NCI-H187 (cell line): ENCODE measurements at regions not wholly inside any gene's neighbourhood (a gene's known extent, or its start where the extent isn't known, plus 50 kb on each side); places are given as distances from the start of the nearest gene placed in this dataset.
"Not testable (repeated sequence)": the region's sequence is repeated elsewhere in the genome, so short reads cannot be mapped to it uniquely, and the experiment has no call there.

ENCODE experiments used
- DNase-seq, 2 experiments: peaks; one replicate each; lab custom pipeline; 2025; lab: John Stamatoyannopoulos, UW

DNA sequence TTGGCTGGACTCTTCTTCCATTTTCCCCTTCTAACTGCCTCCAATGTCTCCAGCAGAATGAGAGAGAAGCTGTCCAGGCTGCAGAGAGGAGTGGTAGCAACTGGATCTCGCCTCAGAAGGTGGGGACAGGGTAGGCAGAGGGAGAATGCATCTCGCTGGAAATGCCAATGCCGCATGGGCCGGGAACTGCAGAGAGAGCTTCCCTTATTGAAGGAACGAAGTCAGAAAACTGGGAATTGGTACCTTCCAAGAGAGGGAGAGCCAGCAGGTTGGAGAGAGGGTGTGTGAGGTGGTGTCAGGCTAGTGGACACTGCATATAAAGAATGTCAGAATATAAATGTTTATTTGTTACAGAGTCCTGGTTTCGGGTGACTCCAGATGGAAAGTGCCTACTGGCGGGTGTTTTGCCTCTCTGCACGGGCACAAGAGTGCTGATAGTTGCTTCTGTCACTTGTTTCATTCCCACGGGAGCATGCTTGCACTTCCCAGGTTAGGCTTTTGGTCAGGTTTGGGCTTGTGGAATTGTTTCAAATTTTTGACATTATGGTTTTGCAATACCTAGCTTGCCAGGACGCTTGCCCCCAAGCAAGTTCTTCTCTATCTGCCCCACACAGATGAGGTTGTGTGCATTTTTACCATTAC, 156.8 kb upstream of the STS start:
- no peak for DNase-seq

DNA sequence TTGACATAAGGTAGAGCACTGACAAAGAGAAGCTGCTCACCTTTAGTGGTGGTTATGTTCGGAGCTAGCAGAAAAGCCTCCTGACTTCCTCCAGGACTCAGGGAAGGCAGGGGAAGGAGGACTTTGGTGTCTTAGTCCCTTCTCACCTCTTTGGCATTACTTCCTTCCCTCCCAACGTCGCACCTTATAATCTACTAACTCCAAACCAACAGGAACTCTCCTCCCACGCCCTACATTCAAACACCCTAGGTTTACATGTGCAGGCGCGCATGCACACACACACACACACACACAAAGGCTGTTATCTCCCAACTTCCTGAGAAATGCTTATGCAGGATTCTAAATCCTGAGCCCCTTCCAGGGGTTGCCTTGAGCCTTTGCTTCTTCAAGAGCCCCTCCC, 157.7 kb upstream of the STS start:
- DNase-seq: no peak

GRCh38 chrX:6988694-6989093, 158.8 kb upstream of the STS start:
- DNase-seq: not testable (repeated sequence)

GRCh38 chrX:6986915-6987314, 160.6 kb upstream of the STS start:
- DNase-seq: no peak

DNA sequence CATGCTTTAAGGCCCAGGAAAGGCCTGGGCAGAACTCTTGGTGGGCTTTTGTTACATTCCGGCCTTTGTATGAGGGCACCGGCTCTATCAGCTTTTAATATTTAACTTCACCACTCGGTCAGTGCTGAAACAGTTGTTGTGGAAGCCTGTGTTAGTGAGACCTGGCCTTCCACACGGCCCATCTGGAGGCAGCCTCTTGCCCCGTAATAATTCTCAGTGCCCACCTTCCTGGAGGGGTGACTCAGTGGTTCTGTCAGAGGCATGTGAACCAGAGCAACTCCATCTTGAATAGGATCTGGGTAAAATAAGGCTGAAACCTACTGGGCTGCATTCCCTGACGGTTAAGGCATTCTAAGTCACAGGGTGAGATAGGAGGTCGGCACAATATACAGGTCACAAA, 162.0 kb upstream of the STS start:
- DNase-seq: no peak

DNA sequence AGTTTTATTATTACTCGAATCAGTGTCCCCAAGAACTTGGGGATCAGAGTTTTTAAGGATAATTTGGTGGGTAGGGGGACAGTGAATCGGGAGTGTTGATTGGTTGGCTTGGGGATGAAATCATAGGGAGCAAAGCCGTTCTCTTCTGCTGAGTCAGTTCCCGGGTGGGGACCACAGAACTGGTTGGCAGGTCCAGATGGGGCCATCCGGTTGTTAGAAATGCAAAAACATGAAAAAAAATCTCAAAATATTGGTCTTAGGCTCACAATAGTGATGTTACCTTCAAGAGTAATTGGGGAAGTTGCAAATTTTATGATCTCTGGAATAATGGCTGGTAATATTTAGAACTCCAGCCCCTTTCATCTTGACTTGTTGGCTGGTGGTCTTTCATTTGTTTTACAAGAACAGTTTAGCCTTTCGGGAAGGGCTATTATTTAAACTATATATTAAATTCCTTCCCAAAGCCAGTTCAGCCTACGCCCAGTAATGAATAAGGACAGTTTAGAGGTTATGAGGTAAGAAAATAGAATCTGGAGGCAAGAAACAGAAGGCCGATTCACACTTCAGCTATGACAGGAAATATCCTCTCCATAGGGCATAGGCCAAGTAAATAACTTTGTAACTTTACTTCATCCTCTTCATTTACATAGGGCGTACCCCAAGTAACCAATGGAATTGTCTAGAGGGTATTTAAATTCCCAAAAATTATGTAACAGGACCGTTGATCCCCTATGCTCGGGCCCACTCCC, 164.1 kb upstream of the STS start:
- no peak for DNase-seq

- DNase-seq: no peak
Measured at GRCh38 chrX:6981718-6982406, 165.7 kb upstream of the STS start.

GRCh38 chrX:6980981-6981380, 166.5 kb upstream of the STS start:
- DNase-seq: no peak

DNA sequence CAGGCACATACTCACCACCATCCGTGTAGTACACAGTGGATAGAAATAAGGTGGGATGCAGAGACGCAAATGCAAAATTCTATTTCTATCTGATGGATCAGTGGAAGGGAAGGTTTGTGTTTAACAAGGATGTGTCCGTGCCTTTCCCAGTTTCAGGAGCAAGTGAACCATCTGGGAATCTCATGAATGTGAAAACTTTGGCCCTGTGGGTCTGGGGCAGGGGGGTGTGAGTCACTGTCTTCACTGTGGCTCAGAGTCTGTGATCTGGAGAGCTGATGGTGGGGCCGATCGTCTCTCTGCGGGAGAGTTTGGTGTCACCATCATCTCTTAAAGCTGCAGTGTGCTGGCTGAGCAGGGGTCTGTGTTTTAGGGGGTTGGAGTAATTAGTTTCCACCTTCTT, 179.3 kb upstream of the STS start:
- no peak for DNase-seq

- DNase-seq: no peak
Measured at GRCh38 chrX:6965729-6966128, 181.8 kb upstream of the STS start.

- no peak for DNase-seq
Measured at GRCh38 chrX:6962006-6962355, 185.5 kb upstream of the STS start.

DNA sequence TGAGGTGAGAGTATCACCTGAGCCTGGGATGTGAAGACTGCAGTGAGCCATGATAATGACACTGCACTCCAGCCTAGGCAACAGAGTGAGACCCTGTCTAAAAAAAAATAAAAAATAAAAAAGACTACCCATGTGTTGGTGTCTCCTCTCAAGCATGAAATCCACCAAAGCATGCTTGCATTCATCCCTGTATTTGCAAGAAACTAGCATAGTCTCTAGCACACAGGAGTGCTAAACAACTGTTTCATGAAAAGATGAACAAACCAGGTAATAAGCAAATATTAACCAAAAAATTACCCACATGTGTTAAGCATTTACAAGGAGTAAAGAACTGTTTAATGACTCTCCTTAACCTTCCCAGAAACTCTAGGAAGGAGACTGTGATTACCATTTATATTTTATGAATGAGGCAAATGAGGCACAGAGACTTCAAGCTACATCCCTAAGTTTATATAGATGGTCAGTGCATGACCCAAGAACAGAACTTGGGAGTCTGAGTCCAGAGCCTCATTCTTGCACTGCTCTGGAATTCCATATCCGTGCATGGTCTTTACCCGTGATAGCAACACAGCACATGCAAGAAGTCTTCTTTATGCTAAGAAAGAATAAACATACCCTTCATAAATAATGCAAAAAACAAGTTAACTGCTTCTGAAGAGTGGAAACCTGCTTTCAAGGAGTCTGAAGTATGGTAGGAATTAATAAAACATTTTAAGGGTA, 186.1 kb upstream of the STS start:
- DNase-seq: no peak

GRCh38 chrX:6959006-6959405, 188.5 kb upstream of the STS start:
- DNase-seq: no peak

DNA sequence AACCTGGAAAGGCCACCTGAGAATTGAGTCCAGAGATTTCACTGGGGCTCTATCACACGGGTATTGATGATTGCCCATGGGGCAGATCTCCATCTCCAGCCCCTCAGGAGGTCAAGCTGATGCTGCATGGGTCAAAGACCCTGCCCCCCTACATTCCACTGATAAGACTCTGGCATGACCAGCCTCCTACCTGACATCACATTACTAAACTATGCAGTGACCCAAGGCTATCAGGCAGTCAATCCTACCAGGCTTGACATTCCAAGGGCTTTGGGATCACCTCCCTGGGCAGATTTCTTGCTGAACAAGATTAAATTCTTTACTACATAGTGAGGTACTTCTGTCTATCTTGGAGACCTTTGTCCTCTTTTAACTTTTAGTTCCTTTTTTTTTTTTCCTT, 192.7 kb upstream of the STS start:
- no peak for DNase-seq

GRCh38 chrX:6946168-6946567, 201.3 kb upstream of the STS start:
- DNase-seq: no peak

GRCh38 chrX:6941041-6941440, 206.5 kb upstream of the STS start:
- DNase-seq: no peak

GRCh38 chrX:6932942-6933341, 214.6 kb upstream of the STS start:
- not testable (repeated sequence) for DNase-seq

DNA sequence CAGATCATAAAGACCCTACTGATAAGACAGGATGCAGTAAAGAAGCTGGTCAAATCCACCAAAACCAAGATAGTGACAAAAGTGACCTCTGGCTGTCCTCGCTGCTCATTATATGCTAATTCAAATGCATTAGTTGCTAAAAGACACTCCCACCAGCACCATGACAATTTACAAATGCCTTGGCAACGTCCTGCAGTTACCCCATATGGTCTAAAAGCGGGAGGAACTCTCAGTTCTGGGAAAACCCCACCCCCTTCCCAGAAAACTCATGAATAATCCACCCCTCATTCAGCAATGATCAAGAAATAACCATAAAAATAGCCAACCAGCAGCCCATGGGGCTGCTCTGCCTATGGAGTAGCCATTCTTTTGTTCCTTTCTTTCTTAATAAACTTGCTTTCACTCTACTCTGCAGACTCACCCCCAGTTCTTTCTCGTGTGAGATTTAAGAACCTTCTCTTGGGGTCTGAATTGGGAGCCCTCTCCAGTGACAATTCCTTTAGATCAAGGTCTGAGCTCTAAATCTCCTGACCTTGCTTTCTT, 217.1 kb upstream of the STS start:
- no peak for DNase-seq

- no peak for DNase-seq
Measured at GRCh38 chrX:6924443-6925077, 223.0 kb upstream of the STS start.

- no peak for DNase-seq
Measured at GRCh38 chrX:6917666-6918065, 229.8 kb upstream of the STS start.

GRCh38 chrX:6910218-6910617, 237.3 kb upstream of the STS start:
- no peak for DNase-seq

DNA sequence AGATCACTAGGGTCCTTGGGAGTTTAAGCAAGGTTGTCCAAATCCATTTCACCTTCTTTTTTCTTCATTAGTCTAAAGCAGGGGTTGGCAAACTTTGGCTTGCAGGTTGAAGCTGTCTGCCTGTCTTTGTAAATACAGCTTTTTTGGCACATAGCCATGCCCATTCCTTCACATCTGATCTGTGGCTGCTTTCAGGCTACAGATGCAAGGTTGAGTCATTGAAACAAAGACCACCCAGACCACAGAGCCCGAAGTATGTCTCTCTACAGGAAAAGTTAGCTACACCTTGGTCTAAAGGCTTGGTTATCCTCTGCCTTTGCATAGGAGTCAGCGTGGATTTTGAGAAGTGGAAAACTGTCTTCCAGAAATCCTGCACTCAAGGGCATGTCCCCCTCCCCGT, 238.1 kb upstream of the STS start:
- no peak for DNase-seq
